ENCODE measurements at regions not wholly inside any gene's neighbourhood (a gene's known extent, or its start where the extent isn't known, plus 50 kb on each side); places are given as distances from the start of the nearest gene placed in this dataset.

DNA sequence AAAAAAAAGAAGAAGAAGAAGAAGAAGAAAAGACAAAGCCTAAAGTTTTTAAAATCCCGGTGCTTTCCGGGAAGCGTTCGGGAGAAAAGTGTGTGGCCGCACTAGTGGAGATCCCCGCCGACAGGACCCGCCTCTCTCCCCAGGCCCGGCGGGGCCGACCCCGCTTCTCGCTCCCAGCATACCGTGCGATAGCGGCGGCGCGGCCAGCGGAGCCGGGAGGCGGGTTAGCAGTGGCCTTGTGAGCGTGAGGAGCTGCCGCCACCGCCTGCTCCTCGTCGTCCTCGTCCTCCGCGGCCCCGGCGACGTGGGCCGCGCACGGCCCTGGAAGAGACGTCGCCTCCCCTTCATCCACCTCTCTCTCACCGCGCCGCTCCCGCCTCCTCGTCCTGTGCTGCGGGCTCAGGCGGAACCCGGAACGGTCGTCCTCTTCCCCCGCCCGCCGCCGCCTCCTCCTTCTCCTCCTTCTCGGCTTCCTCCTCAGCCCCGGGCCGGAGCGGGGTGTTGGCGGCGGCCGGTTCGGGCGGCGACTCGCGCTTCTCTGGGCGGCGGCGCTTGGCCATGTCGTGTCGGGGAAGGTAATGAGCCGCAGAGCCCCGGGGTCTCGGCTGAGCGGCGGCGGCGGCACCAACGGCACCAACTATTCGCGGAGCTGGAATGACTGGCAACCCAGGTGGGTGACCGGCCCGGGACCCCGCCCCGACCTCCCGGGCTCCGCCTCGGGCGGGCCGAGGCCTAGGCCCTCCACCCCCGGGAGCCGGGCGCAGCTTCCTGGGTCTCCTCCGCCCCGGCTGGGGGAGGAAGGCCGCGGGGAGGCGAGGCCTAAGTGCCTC lies 62.6 kb upstream of the CDR2 start (continued):
- TF ChIP-seq, protein P1, sequence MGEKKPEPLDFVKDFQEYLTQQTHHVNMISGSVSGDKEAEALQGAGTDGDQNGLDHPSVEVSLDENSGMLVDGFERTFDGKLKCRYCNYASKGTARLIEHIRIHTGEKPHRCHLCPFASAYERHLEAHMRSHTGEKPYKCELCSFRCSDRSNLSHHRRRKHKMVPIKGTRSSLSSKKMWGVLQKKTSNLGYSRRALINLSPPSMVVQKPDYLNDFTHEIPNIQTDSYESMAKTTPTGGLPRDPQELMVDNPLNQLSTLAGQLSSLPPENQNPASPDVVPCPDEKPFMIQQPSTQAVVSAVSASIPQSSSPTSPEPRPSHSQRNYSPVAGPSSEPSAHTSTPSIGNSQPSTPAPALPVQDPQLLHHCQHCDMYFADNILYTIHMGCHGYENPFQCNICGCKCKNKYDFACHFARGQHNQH (CRISPR knock-in tag; IDR thresholded peaks at IDR 0.05): peak; percentile 79
- TF ChIP-seq NCOA2 (CRISPR knock-in tag; IDR thresholded peaks at IDR 0.05) (peak; percentile 64; the same call in 1 of the 2 replicates), ZNF232 (CRISPR knock-in tag; IDR thresholded peaks at IDR 0.05; ENCODE audit: borderline replicate concordance) (0 out of 2 replicates have a peak, but pooled peaks have one; percentile 74), ZNF788 (CRISPR knock-in tag; IDR thresholded peaks at IDR 0.05; ENCODE audit: borderline replicate concordance) (peak; percentile 68; the same call in 1 of the 2 replicates), TEAD3 (CRISPR knock-in tag; optimal IDR thresholded peaks at IDR 0.05; ENCODE audit: borderline replicate concordance) (peak; percentile 85), XRCC5 (optimal IDR thresholded peaks at IDR 0.05; ENCODE audit: low read length) (peak; percentile 30), GATAD1 (CRISPR knock-in tag; IDR thresholded peaks at IDR 0.05) (peak; percentile 76), ZNF263 (CRISPR knock-in tag; IDR thresholded peaks at IDR 0.05) (peak; percentile 72)
- TF ChIP-seq, protein P2, sequence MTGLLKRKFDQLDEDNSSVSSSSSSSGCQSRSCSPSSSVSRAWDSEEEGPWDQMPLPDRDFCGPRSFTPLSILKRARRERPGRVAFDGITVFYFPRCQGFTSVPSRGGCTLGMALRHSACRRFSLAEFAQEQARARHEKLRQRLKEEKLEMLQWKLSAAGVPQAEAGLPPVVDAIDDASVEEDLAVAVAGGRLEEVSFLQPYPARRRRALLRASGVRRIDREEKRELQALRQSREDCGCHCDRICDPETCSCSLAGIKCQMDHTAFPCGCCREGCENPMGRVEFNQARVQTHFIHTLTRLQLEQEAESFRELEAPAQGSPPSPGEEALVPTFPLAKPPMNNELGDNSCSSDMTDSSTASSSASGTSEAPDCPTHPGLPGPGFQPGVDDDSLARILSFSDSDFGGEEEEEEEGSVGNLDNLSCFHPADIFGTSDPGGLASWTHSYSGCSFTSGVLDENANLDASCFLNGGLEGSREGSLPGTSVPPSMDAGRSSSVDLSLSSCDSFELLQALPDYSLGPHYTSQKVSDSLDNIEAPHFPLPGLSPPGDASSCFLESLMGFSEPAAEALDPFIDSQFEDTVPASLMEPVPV (CRISPR knock-in tag; IDR thresholded peaks at IDR 0.05): peak; percentile 78; the same call in 1 of the 2 replicates
- TF ChIP-seq, protein P3, sequence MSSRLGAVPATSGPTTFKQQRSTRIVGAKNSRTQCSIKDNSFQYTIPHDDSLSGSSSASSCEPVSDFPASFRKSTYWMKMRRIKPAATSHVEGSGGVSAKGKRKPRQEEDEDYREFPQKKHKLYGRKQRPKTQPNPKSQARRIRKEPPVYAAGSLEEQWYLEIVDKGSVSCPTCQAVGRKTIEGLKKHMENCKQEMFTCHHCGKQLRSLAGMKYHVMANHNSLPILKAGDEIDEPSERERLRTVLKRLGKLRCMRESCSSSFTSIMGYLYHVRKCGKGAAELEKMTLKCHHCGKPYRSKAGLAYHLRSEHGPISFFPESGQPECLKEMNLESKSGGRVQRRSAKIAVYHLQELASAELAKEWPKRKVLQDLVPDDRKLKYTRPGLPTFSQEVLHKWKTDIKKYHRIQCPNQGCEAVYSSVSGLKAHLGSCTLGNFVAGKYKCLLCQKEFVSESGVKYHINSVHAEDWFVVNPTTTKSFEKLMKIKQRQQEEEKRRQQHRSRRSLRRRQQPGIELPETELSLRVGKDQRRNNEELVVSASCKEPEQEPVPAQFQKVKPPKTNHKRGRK (CRISPR knock-in tag; IDR thresholded peaks at IDR 0.05): 0 out of 2 replicates have a peak, but pooled peaks have one; percentile 51
- TF ChIP-seq, protein P4, sequence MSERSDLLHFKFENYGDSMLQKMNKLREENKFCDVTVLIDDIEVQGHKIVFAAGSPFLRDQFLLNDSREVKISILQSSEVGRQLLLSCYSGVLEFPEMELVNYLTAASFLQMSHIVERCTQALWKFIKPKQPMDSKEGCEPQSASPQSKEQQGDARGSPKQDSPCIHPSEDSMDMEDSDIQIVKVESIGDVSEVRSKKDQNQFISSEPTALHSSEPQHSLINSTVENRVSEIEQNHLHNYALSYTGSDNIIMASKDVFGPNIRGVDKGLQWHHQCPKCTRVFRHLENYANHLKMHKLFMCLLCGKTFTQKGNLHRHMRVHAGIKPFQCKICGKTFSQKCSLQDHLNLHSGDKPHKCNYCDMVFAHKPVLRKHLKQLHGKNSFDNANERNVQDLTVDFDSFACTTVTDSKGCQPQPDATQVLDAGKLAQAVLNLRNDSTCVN (CRISPR knock-in tag; IDR thresholded peaks at IDR 0.05; ENCODE audit: borderline replicate concordance): peak; percentile 30; the same call in 1 of the 2 replicates
- TF ChIP-seq, protein P5, sequence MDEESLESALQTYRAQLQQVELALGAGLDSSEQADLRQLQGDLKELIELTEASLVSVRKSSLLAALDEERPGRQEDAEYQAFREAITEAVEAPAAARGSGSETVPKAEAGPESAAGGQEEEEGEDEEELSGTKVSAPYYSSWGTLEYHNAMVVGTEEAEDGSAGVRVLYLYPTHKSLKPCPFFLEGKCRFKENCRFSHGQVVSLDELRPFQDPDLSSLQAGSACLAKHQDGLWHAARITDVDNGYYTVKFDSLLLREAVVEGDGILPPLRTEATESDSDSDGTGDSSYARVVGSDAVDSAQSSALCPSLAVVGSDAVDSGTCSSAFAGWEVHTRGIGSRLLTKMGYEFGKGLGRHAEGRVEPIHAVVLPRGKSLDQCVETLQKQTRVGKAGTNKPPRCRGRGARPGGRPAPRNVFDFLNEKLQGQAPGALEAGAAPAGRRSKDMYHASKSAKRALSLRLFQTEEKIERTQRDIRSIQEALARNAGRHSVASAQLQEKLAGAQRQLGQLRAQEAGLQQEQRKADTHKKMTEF (CRISPR knock-in tag; IDR thresholded peaks at IDR 0.05): peak; percentile 97
- TF ChIP-seq, protein P6, sequence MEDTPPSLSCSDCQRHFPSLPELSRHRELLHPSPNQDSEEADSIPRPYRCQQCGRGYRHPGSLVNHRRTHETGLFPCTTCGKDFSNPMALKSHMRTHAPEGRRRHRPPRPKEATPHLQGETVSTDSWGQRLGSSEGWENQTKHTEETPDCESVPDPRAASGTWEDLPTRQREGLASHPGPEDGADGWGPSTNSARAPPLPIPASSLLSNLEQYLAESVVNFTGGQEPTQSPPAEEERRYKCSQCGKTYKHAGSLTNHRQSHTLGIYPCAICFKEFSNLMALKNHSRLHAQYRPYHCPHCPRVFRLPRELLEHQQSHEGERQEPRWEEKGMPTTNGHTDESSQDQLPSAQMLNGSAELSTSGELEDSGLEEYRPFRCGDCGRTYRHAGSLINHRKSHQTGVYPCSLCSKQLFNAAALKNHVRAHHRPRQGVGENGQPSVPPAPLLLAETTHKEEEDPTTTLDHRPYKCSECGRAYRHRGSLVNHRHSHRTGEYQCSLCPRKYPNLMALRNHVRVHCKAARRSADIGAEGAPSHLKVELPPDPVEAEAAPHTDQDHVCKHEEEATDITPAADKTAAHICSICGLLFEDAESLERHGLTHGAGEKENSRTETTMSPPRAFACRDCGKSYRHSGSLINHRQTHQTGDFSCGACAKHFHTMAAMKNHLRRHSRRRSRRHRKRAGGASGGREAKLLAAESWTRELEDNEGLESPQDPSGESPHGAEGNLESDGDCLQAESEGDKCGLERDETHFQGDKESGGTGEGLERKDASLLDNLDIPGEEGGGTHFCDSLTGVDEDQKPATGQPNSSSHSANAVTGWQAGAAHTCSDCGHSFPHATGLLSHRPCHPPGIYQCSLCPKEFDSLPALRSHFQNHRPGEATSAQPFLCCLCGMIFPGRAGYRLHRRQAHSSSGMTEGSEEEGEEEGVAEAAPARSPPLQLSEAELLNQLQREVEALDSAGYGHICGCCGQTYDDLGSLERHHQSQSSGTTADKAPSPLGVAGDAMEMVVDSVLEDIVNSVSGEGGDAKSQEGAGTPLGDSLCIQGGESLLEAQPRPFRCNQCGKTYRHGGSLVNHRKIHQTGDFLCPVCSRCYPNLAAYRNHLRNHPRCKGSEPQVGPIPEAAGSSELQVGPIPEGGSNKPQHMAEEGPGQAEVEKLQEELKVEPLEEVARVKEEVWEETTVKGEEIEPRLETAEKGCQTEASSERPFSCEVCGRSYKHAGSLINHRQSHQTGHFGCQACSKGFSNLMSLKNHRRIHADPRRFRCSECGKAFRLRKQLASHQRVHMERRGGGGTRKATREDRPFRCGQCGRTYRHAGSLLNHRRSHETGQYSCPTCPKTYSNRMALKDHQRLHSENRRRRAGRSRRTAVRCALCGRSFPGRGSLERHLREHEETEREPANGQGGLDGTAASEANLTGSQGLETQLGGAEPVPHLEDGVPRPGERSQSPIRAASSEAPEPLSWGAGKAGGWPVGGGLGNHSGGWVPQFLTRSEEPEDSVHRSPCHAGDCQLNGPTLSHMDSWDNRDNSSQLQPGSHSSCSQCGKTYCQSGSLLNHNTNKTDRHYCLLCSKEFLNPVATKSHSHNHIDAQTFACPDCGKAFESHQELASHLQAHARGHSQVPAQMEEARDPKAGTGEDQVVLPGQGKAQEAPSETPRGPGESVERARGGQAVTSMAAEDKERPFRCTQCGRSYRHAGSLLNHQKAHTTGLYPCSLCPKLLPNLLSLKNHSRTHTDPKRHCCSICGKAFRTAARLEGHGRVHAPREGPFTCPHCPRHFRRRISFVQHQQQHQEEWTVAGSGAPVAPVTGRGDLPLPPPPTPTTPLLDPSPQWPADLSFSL (CRISPR knock-in tag; IDR thresholded peaks at IDR 0.05): 0 out of 2 replicates have a peak, but pooled peaks have one; percentile 54
